ENCODE measurements at regions not wholly inside any gene's neighbourhood (a gene's known extent, or its start where the extent isn't known, plus 50 kb on each side); places are given as distances from the start of the nearest gene placed in this dataset.

GRCh38 chr6:121743691-121744090 lies 308.2 kb downstream of the GJA1 start:
- no peak for TF ChIP-seq MAX (IDR thresholded peaks at IDR 0.05)
- no peak for TF ChIP-seq NFIC (IDR thresholded peaks at IDR 0.05)

Measured in Ishikawa (cell line).